Fibroblast of peridontal ligament (primary cell): ENCODE measurements at regions not wholly inside any gene's neighbourhood (a gene's known extent, or its start where the extent isn't known, plus 50 kb on each side); places are given as distances from the start of the nearest gene placed in this dataset.

Experiments
- DNase-seq: peaks from one replicate; pipeline ENCODE4 v3.0.0-alpha.2; 2010; ENCODE audit errors: extremely low read depth

DNA sequence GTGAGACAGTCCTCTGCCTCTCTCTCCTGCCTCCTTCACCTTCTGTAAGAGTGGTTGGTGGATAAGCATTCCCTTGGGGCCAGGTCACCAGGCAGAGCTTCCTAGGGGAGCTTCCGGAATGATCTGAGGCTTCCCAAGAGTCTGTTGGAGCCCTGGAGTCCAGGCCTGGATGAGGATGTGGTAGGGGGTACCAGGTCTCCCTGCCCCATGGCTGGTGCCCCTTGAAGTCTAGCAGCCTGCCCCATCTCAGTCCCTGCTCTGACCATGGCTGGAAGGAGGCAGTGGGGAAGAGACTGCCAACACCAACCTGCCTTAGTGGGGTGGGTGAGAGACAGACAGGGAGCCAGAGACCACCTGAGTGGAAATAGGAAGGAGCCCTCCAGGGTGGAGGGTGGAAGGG is 1316.9 kb downstream of the UQCRFS1 start:
- no peak for DNase-seq

DNA sequence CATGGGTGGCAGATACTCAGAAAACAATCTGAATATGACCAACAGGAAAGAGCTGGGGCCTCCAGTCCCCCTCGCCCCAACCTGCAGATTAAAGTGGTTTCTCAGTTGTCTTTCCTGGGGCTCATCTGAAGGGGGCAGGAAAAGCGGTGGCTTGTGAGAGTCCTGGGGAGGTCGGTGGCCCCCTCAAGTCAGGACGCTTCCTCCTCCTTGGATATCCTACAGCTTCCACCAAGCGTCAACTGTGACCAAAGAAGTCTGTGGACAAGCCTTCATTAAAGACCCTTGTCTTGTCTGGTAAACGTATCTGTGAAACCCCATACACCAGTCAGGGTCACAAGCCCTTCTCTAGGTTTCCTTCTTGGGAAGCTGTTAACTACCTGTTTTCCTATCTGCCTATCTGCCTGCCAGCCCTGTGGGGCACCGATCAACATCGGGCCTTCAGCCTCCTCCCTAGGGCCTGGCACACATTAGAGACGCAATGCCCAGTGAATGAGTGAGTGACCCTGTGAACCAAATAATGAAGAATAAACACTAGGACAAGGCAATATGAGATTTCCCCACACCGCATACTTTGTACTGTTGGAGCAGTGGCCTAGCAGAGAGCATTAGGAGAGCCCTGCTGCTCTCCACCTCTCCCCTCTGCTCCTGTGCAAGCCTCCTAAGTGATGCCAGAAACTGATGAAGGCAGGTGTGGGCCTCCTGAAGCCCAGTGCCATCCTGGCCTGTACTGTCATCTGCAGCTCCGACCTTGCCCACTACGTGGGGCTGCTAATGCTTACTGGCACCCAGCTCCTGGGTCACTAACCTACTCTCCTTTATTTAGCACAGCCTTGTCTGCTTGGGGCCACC is 1317.8 kb downstream of the UQCRFS1 start:
- no peak for DNase-seq

DNA sequence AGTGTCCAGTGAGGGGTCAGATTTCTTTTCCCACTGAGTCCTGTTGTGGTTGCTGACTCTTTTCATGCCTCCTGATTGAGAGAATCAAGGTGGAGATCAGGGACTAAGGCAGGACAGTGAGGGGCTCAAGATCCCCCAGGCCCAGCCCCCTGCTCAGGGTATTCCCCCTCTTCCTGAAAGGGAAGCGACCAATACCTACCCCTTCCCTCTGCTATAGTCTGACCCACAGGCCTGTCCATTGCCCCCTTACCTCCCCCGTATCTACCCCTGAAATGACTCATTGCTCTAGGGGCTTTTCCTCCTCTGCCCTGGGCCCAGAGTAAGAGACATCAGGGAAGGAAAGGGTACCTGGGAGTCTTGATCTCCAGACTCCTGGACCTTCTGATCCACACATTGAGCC is 1320.5 kb downstream of the UQCRFS1 start:
- DNase-seq: no peak

DNA sequence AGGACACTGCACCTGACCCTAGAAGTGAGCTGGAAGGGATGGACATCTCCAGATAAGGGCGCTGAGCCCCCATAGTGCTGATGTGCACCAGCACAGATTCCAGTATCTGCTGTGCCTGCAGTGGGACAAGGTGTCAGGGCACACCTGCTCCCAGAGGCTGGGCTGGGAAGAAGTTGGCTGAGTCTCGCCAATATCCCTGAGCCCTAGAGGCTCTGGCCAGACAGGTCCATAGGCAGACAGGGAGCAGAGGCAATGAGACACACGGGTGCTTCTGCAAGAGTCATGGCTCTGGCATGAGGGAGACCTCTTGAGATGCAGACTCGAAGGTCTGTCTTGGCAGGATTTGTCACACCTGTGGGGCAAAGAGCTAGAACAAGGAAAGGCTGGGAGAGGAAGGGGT is 1321.5 kb downstream of the UQCRFS1 start:
- no peak for DNase-seq

GRCh38 chr19:27890696-27891095 is 1322.3 kb downstream of the UQCRFS1 start:
- no peak for DNase-seq

DNA sequence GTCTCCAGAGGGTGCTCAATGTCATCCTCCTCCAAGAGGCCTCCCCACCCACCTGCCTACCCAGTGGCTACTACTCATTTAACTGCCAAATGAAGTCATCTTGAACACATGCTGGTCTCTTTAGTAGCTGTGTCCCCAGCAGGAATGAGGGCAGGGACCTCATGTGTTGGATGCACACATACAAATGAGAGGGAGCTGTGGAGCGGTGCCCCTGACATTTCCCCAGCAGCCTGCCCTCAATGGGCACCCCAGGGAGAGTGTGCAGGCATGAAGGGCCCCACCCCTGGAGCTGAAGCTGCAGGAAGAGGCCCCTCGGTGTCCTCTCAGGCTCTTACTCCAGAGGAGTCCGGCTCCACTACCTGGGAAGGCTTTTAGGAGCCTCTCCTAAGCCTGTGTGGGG is 1322.7 kb downstream of the UQCRFS1 start:
- no peak for DNase-seq

GRCh38 chr19:27889156-27889555 is 1323.8 kb downstream of the UQCRFS1 start:
- DNase-seq: no peak

DNA sequence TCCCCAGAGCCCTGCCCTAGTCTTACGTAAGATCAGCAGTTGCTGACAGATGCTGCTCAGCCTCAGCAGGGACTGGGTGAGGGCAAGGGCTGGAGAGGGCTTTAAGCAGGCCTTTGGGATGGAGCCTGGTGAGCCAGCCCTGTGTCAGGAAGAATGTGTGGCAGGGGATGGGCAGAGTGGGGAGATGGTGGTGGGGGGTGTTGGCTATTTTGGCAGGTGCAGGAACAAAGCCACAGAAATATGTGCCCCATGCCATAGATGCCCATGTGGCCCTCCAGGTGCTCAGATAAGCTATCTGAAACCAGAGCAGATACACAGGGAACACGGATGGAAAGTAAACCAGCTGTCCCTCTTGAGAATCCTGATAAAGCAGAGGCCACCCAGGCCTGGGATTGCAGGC is 1325.0 kb downstream of the UQCRFS1 start:
- no peak for DNase-seq

DNA sequence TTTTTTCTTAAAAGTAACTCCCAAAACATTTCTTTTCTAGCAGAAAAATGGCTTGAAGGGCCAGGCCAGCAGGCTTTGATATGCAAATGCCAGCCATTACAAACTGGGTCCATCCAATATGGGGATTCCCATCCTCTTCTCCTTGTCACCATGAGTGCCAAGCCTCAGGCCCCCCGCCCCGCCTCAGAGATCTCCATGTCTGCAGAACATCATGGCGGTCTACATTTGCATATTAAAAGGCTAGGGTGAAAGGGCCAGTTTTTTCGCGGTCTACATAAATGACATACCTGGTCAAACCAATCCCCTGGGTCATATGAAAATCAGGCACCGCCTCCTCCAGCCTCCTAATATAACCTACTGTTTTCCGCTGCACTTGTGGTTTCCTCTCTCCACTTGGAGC is 1327.6 kb downstream of the UQCRFS1 start:
- DNase-seq: no peak

DNA sequence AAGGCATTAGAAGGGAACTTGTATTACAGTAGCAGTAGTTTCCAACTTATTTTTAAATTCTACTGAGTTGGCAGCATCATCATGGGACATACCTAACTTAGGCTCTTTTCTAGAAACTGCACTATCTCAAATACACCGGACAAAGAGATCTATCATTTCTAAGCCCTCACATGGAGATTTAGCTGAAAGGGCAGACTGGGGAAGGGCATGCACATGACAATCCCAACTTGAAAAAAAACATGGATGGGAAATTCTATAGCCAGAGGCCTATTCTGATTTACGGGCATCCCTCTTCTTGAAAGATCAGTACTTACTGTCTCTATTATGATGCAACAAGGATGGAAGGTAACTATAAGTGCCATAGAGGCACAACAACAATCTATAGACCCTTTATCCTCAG is 1328.6 kb downstream of the UQCRFS1 start:
- no peak for DNase-seq

GRCh38 chr19:27881213-27881612 is 1331.7 kb downstream of the UQCRFS1 start:
- DNase-seq: no peak

GRCh38 chr19:27876976-27877512 is 1335.9 kb downstream of the UQCRFS1 start:
- no peak for DNase-seq

DNA sequence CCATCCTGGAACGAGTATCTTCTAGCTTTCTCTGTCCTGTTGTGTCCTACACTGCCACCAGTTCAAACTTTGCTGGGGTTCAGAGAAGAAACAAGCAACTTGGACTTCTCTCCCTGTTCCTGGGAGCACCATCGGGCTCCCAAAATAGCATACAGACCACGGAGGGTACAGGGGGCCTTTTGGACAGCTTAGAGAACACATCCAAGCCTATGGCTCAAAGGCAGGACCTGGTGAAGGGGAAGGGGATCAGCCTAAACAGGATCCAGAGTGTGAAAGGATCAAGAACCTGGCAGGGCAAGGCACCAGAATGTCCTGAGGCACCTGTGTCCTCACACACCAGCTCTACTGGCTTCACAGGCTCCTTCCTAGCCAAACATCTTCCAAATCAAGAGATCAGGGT is 1336.5 kb downstream of the UQCRFS1 start:
- no peak for DNase-seq

GRCh38 chr19:27872370-27872769 is 1340.6 kb downstream of the UQCRFS1 start:
- DNase-seq: no peak

GRCh38 chr19:27870293-27870692 is 1342.7 kb downstream of the UQCRFS1 start:
- no peak for DNase-seq

GRCh38 chr19:27868007-27868406 is 1344.9 kb downstream of the UQCRFS1 start:
- no peak for DNase-seq

DNA sequence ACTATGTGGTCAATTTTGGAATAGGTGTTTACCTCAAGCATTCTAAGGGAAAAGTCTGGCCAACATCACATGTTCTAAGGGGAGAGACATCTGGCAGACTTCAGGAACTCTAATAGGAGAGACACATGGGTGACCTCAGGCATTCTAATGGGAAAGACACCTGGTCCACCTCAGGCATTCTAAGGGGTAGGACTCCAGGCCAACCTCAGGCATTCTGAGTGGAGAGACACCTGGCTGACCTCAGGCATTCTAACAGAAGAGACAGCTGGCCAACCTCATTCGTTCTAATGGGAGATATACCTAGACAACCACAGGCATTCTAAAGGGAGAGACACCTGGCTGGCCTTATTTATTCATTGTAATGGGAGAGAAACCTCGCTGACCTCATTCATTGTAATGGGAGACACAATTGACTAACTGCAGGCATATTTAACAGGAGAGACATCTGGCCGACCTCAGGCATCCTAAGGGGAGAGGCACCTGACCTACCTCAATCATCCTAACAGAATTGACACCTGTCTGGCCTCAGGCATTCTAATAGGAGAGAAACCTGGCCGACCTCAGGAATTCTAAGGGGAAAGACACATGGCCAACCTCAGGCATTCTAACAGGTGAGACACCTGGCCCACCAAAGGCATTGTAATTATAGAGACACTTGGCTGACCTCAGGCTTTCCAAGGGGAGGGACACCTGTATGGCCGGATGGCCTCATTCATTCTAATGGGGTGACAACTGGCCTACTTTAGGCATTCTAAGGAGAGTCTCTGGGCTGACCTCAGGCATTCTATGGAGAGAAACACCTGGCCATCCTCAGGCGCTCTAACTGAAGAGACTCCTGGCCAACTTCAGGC is 1346.8 kb downstream of the UQCRFS1 start:
- no peak for DNase-seq

- no peak for DNase-seq
Measured at GRCh38 chr19:27861411-27861975, 1351.5 kb downstream of the UQCRFS1 start.

DNA sequence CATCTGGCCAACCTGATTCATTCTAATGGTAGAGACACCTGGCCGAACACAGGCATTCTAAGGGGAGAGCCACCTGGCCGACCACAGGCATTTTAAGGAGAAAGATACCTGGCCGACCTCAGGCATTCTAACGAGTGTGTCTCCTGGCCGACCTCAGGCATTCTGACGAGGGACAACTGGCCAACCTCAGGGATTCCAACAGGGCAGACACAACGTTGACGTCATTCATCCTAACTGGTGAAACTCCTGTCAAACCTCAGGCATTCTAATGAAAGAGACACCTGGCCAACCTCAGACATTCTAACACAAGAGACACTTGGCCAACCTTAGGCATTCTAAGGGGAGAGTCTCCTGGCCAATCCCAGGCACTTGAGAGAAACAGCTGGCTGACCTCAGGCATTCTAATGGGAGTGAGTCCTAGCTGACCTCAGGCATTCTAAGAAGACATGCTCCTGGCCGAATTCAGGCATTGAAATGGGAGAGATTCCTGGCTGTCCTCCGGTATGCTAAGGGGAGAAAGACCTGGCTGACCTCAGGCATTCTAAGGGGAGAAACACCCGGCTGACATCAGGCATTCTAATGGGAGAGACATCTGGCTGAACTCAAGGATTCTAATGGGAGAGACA is 1352.5 kb downstream of the UQCRFS1 start:
- no peak for DNase-seq

- DNase-seq: no peak
Measured at GRCh38 chr19:27859689-27860088, 1353.3 kb downstream of the UQCRFS1 start.

- no peak for DNase-seq
Measured at GRCh38 chr19:27858981-27859581, 1353.9 kb downstream of the UQCRFS1 start.
